ENCODE measurements at regions not wholly inside any gene's neighbourhood (a gene's known extent, or its start where the extent isn't known, plus 50 kb on each side); places are given as distances from the start of the nearest gene placed in this dataset.

DNA sequence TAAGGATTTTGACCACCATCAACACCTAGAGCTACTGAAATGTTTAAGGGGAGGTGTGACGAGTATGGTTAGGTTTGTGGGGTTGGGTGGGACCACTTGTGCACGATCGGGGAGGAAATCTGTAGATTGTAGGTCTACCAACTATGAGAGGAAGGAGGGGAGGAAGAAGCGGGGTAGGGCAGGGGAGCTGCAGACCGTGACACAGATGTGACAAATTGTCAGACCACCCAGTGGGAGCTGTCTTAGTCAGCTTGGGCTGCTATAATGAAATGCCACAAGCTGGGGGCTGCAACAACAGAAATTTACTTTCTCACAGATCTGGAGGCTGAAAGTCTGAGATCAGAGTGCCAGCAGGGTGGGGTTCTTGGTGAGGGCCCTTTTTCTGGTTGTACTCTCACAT is 62.2 kb upstream of the ARGLU1 start:
- DNase-seq, result no peak

DNA sequence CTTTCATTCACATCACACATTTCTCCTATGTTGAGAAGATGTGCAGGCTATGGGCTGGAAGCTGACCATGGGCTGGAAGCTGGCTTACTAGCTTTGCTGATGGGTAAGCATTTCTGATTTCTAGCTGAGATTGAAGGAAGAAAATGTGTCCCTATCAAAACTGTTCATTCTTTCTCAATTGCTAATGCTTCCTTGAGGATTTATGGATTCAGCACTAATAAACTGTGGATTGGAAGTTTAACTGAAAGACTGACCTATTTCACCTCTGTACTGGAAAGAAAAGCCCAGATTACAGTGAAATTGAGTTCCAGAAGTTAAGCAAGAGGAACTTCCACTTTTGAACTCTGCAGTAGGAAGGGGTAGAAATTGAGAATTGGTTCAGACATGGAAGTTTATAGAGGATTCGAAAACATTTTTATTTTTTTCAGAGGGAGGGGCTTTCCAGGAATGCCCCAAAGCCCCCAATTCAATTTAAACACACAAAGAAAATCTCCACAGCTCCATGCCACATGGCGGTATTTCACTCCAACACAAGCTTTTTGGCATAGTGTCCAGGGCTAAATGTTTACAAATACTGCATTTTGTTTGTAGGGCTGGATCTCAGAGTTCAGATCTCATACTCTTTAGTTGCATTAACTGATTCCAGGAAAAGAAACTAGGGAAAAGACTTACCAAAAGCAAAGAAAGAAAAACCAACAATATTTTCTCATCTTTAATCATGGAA is 61.2 kb upstream of the ARGLU1 start:
- no peak for DNase-seq

DNA sequence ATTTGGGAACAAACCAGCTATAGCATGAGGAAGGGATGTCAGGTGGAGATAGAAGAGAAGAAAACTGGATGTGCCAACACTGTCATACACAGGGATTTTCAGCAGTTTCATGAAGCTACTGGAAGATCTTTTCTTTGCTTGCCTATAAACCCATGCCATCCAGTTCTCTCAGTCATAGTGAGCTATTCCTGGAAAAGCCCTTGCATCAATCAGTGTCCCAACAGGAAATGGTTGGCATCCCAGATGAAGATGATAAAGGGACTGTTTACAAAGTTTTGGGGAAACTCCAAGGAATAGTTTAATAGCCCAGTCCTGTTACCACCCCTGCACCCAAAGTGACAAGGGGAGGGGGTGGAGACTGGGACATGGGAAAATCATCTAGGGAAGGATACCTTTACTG is 58.5 kb upstream of the ARGLU1 start:
- no peak for DNase-seq

DNA sequence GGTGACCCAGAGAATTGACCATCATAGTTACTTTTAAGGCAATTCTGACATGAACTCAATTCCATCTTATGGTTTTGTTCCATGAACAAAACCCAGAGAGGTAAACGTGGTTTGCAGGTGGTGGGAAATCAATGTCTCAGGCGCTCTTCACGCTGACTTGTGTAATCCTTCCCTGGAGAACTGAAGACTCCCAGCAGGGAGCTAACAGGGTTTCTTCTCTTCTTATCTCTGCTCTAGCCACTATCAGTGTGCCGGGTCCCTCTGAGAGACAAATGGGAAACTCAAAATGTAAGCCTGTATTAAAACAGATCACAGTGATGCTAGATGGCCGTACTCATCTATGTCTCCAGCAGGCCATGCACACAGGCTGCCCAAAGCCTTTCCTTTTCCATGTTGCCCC is 57.6 kb upstream of the ARGLU1 start:
- no peak for DNase-seq

DNA sequence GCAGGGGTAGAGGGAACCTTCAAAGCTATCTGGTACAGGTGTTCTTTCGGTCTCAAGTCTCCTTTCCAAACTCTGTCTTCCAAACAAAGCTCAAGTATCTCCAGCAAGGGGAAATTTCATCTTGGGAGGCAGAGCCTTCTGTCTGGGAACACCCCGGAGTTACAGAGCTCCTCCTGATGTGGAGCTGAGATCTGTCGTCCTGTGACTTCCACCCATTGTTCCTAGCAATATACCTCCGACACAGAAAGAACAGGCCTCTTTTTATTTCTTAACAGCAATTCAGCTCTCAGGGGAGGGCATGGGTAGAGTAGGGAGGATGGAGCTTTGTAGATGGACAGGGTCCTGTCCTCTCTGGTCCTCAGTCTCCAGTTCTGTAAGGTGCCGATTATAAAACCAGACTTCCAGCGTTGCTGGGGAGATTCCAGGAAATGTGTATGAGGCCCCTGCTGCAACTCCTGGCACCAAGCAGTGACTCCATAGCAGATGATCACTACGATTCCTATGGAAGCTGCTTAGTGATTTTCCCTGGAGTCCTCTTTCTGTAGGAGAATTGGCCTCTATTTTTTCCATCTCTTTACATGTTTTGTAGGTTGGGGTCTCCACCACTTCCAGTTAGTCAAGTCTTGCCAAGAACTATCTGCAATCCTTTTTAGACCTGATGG is 56.0 kb upstream of the ARGLU1 start:
- no peak for DNase-seq

DNA sequence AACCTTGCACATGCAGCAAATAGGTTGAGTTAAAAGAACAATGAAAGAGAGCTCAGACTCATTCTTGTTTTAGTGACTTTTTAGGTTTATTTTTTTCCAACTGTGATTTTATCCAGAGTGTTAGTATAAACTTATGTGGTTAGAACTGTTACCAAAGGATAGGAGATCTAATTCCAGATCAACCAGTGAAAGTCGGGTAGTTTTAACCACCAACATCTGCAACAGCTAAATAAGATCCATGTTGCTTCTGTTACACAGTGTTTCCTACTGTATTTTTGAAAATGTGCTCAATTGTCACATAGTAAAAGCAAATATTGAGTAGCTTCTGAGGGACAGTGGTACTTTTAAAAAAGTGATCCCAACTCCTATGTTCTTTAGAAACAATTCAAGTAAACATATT is 53.9 kb upstream of the ARGLU1 start:
- no peak for DNase-seq

DNA sequence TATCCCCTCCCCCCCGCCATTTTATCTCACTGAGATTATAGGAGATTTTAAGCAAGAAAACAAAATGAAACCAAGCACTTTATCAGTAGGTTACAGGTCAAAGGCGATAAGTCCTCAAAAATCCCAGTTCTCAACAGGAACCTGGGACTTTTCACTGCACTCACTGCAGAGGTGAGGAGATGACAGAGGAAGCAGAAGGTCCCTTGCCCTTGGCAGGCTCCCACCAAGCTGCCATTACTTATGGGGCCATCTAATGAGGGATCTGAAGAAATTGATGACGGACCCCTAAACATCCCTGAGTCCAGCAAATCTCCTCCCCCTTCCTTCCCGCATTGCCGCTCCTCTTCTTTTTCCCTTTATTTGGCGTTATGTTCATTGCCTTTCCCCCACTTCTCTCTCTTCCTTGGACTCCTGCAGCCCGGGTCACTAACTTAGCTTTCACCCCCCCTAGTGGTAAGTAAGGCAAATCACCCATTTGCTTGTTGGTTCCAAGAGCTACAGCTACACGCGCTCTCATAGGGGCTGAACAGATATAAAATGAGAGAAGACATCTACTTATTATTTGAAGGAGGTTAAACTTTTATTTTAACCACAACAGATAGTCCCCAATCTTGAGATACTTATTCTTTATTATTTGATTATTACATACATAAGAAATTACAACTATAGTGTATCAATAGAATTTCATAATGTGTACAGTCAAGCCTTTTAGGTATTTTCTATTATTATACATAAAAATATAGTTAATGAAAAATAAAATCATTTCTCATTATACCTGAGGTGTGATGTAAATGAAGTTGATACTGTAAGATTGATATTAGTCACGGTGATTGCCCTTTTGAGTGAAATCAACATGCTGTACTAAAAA is 52.0 kb upstream of the ARGLU1 start:
- DNase-seq, result peak; percentile 71

Measured in NCI-H2171 treated with DMSO at 0.1 percent for 48 hours (cell line).